Vagina (tissue), 2 donors: ENCODE measurements at regions not wholly inside any gene's neighbourhood (a gene's known extent, or its start where the extent isn't known, plus 50 kb on each side); places are given as distances from the start of the nearest gene placed in this dataset.
"Not testable (repeated sequence)": the region's sequence is repeated elsewhere in the genome, so short reads cannot be mapped to it uniquely, and the experiment has no call there.

Experiments
- DNase-seq, 2 donors: peaks; one replicate each; pipeline ENCODE4 v3.0.0-alpha.2; 2017; ENCODE audit errors: extremely low spot score in 2 of 2
- H3K27ac ChIP-seq: fragments of 200-600 bp; sonication (generic); one replicate; pipeline ENCODE4 v1.5.1; 2019
- H3K27me3 ChIP-seq: fragments of 200-600 bp; sonication (generic); one replicate; pipeline ENCODE4 v1.5.1; 2019
- H3K36me3 ChIP-seq, 2 donors: fragments of 200-600 bp; sonication (generic); one replicate each; pipeline ENCODE4 v1.5.1; 2017 to 2019
- H3K4me1 ChIP-seq: fragments of 200-600 bp; sonication (generic); one replicate; pipeline ENCODE4 v1.5.1; 2019
- H3K4me3 ChIP-seq, 2 donors: fragments of 200-600 bp; sonication (generic); 1 replicate in 1 of 2; 2 replicates in 1 of 2; pipeline ENCODE4 v1.5.1; 2016 to 2019
- H3K9me3 ChIP-seq: fragments of 200-600 bp; sonication (generic); one replicate; pipeline ENCODE4 v1.5.1; 2019
- POLR2A ChIP-seq, 2 donors: fragments of 450-650 bp; IDR thresholded peaks; one replicate each; pipeline ENCODE4 v1.6.1; 2017; ENCODE audit warnings: antibody characterized with exemption in 2 of 2, mild to moderate bottlenecking in 2 of 2, moderate library complexity in 2 of 2
- POLR2AphosphoS5 ChIP-seq, 2 donors: sonication (generic); formaldehyde crosslinking; IDR thresholded peaks; one replicate each; pipeline ENCODE4 v1.9.0; 2017; ENCODE audit warnings: antibody characterized with exemption in 2 of 2, mild to moderate bottlenecking in 2 of 2, low read depth in 1 of 2; ENCODE audit not compliant: insufficient read depth in 1 of 2
- intact Hi-C: fragments of 100-400 bp; cut with DNase I; formaldehyde crosslinking; loops from one replicate; pipeline ENCODE4 v1.15.1; 2023
- TF ChIP-seq, protein P1 (sequence below), 3 experiments: fragments of 450-650 bp in 2 of 3; fragments of 200-600 bp in 1 of 3; sonication (generic) in 1 of 3; IDR thresholded peaks; one replicate each; pipeline ENCODE4 v1.5.1; 2017 to 2019; ENCODE audit warnings: antibody characterized with exemption in 3 of 3, mild to moderate bottlenecking in 2 of 3, moderate library complexity in 2 of 3

DNA sequence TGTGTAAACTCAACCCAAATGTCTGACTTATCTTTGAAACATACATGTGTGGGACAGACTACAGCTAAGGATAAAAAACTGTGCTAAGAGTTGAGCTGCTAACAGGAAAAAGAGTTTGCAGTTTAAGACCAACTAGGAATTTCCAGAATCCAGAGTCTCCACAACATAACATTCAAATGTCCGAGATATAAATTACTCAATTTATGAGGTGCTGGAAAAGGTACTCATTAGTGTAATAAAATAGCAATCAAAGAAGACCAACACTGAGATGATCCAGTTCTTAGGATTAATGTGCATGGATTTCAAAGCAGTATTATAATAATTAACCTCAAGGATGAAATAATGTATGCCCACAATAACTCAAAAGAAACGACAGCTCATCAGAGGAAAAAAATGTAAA, 426.5 kb upstream of the KCNMB2 start:
- H3K27me3 ChIP-seq, result no peaks in the 10 kb centered on the region
- no peaks in the 10 kb centered on the region for H3K9me3 ChIP-seq
- H3K36me3 ChIP-seq, result no peaks in the 10 kb centered on the region
- H3K4me3 ChIP-seq, result no peak overlapping the region
- DNase-seq, result no peak
- intact Hi-C loops, result no loop called here
- H3K4me1 ChIP-seq, result no peaks in the 10 kb centered on the region
- TF ChIP-seq, protein P1, sequence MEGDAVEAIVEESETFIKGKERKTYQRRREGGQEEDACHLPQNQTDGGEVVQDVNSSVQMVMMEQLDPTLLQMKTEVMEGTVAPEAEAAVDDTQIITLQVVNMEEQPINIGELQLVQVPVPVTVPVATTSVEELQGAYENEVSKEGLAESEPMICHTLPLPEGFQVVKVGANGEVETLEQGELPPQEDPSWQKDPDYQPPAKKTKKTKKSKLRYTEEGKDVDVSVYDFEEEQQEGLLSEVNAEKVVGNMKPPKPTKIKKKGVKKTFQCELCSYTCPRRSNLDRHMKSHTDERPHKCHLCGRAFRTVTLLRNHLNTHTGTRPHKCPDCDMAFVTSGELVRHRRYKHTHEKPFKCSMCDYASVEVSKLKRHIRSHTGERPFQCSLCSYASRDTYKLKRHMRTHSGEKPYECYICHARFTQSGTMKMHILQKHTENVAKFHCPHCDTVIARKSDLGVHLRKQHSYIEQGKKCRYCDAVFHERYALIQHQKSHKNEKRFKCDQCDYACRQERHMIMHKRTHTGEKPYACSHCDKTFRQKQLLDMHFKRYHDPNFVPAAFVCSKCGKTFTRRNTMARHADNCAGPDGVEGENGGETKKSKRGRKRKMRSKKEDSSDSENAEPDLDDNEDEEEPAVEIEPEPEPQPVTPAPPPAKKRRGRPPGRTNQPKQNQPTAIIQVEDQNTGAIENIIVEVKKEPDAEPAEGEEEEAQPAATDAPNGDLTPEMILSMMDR (IDR thresholded peaks at IDR 0.05), result no peak
- TF ChIP-seq POLR2AphosphoS5 (IDR thresholded peaks at IDR 0.05; ENCODE audit: insufficient read depth in 1 of 2, low read depth in 1 of 2) (no peak), POLR2A (IDR thresholded peaks at IDR 0.05) (no peak)
- H3K27ac ChIP-seq, result no peak overlapping the region

DNA sequence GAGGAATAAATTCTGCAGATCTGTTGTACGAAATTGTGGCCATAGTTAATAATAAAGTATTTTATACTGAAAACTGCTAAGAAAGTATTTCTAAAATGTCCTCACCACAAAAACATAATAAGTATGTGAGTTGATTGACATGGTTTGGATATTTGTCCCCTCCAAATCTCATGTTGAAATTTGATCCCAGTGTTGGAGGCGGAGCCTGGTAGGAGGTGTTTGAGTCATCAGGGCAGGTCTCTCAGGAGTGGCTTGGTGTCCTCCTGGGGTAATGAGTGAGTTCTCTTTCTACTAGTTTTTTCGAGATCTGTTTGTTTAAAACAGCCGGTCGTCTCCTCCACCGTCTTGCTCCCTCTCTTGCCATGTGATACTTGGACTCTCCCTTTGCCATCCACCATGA, 424.1 kb upstream of the KCNMB2 start:
- Histone ChIP-seq H3K4me1 (no peaks in the 10 kb centered on the region), H3K27ac (no peak overlapping the region), H3K36me3 (no peaks in the 10 kb centered on the region), H3K27me3 (no peaks in the 10 kb centered on the region), H3K4me3 (no peak overlapping the region), H3K9me3 (no peaks in the 10 kb centered on the region)
- intact Hi-C loops, result no loop called here
- no peak for DNase-seq
- TF ChIP-seq POLR2A (IDR thresholded peaks at IDR 0.05) (no peak), POLR2AphosphoS5 (IDR thresholded peaks at IDR 0.05; ENCODE audit: insufficient read depth in 1 of 2, low read depth in 1 of 2) (no peak)
- TF ChIP-seq, protein P1 (IDR thresholded peaks at IDR 0.05), result no peak

- intact Hi-C loops, H3K36me3 ChIP-seq, H3K4me1 ChIP-seq, H3K4me3 ChIP-seq, H3K27ac ChIP-seq, DNase-seq, H3K9me3 ChIP-seq, H3K27me3 ChIP-seq: not testable (repeated sequence)
Observed at GRCh38 chr3:178112552-178112951, 423.7 kb upstream of the KCNMB2 start.

DNA sequence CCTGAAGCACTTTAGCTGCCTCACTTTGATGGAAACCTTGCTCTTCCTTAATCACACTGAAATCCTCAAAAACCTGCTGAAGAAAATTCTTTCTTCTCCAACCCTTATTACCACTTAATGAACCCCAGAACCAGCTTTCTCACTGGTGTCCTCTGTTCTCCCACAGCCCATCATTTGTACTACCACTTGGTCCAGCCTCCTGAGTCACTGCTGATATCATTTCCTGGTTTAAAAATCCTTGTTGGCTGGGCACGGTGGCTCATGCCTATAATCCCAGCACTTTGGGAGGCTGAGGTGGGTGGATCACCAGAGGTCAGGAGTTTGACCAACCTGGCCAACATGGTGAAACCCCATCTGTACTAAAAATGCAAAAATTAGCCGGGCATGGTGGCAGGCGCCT, 418.6 kb upstream of the KCNMB2 start:
- intact Hi-C loops, result no loop called here
- H3K27ac ChIP-seq, result no peak overlapping the region
- no peak for TF ChIP-seq POLR2AphosphoS5 (IDR thresholded peaks at IDR 0.05; ENCODE audit: insufficient read depth in 1 of 2, low read depth in 1 of 2)
- TF ChIP-seq, protein P1 (IDR thresholded peaks at IDR 0.05), result no peak
- no peak for TF ChIP-seq POLR2A (IDR thresholded peaks at IDR 0.05)

DNA sequence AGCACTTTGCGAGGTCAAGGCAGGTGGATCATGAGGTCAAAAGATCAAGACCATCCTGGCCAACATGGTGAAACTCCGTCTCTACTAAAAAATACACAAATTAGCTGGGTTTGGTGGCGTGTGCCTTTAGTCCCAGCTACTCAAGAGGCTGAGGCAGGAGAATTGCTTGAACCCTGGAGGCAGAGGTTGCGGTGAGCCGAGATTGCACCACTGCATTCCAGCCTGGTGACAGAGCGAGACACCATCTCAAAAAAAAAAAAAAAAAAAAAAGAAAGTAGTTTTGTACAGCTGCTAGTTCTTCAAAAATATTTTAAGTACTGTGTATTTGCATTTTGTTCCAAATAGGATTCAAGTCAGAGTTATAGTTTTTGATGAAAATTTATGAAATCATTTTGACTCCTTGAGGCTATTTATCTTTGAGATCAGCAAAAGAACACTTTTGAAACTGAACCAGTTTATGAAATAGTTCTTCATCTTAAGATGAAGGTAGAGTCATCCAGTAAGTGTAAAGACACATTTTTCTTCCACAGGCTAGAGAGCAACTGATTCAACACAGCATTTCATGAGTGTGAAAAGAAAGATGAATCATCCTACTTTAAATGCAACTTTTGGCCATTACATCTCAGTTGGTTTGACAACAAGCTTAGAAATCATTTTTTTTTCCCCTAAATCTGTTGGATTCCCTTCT, 416.5 kb upstream of the KCNMB2 start:
- H3K4me3 ChIP-seq, H3K27me3 ChIP-seq, H3K9me3 ChIP-seq, H3K4me1 ChIP-seq, H3K36me3 ChIP-seq, DNase-seq, H3K27ac ChIP-seq, intact Hi-C loops: not testable (repeated sequence)

More for the DNA sequence above, 418.6 kb upstream of the KCNMB2 start:
- Histone ChIP-seq H3K27me3 (no peaks in the 10 kb centered on the region), H3K9me3 (no peaks in the 10 kb centered on the region), H3K4me1 (no peaks in the 10 kb centered on the region), H3K36me3 (no peaks in the 10 kb centered on the region), H3K4me3 (no peak overlapping the region)
- no peak for DNase-seq

- Histone ChIP-seq H3K27me3 (no peaks in the 10 kb centered on the region), H3K36me3 (no peaks in the 10 kb centered on the region), H3K4me3 (no peak overlapping the region), H3K27ac (no peak overlapping the region), H3K9me3 (no peaks in the 10 kb centered on the region), H3K4me1 (no peaks in the 10 kb centered on the region)
- no peak for DNase-seq
- intact Hi-C loops, result no loop called here
- TF ChIP-seq POLR2AphosphoS5 (IDR thresholded peaks at IDR 0.05; ENCODE audit: insufficient read depth in 1 of 2, low read depth in 1 of 2) (no peak), POLR2A (IDR thresholded peaks at IDR 0.05) (no peak)
- TF ChIP-seq, protein P1 (IDR thresholded peaks at IDR 0.05), result no peak
Observed at GRCh38 chr3:178120367-178120766, 415.9 kb upstream of the KCNMB2 start.
